ENCODE measurements at regions not wholly inside any gene's neighbourhood (a gene's known extent, or its start where the extent isn't known, plus 50 kb on each side); places are given as distances from the start of the nearest gene placed in this dataset.
"Not testable (repeated sequence)": the region's sequence is repeated elsewhere in the genome, so short reads cannot be mapped to it uniquely, and the experiment has no call there.

DNA sequence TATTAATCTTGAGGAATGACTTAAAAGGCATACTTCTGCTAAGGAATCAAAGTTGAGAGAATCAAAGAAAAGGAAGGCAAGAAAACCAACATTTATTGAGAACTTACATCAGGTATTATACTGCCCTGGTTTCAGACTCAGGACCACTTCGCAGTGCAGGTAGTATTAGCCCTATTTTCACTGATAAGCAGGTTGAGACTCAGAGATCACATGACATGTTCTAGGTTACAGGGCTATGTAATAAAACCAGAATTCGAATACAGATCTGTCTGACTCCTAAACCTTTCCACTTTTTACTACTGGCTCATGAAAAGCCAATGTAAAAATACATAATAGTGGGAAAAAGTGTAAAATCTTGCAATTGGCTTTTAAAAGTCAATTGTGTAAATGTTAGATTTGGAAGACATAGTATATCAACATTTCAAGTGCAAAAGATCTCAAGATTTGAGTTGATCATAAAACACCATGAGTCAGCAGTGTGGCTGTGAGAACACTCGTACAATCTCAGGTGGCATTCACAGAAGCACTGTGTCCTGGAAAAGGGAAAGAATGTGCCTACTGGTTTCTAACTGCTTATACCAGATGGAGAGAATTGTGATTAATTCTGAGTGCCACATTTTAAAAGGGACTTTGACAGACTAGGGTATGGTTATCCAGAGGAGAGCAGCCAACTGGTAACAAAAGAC is 195.8 kb upstream of the MKLN1 start:
- DNase-seq (ENCODE audit: low read depth) = peak; percentile 61

DNA sequence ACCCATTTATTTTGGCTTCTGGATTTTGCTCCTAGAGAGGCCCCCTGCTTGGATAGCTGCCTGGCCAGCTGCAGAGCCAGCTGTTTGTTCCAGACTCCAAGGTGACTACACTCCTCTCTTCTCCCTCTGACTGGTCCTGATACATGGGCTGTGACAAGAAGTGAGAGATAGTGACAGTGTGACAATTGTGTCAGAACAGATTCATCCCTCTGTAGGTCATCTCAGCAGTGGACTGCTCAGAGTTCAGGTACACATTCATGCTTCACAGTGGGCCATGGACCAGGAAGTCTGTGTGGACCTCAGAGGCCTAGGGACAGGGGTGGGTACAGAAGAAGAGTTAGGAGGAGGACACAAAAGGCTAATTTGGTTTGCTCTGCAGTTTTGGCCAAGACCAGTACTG is 188.2 kb upstream of the MKLN1 start:
- DNase-seq (ENCODE audit: low read depth) = no peak

DNA sequence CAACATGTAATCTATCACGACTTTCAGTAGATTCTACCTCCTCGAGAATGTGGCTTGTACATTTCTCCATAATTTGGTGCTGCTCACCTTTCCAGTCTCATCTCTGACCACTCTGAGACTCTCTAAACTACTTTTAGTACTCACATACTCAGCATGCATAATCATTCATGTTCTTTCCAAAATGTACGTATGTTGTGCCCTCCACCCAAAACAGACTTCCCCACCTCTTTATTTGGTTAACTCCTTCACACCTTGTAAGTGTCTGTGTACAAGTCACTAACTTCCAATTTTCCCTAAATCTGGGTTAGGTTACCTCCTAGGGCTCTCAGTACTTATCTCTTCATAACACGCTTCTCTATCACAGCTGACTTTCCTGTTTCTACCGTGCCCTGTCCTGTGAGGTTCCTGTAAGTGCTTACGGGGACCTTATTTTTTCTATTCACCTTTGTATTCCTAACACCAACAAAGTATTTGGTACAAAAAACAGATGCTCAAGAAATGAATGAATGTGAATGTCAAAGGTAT is 186.2 kb upstream of the MKLN1 start:
- DNase-seq (ENCODE audit: low read depth) = no peak

DNA sequence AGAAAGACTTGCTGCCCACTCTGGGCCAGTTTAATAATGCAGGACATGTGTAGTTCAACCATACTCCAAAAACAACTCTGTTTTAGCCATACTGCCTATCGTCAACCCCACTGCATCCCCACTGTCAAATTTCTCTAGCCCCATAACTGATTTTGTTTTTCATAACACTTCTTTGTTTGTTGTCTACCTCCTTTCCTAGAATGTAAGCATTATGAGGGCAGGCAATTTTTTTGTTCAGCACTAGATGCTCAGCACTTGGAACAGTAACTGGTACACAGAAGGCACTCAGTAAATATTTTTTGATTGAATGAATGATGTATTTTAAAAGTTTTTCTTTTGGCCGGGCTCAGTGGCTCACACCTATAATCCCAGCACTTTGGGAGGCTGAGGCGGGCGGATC is 183.8 kb upstream of the MKLN1 start:
- no peak for DNase-seq (ENCODE audit: low read depth)

DNA sequence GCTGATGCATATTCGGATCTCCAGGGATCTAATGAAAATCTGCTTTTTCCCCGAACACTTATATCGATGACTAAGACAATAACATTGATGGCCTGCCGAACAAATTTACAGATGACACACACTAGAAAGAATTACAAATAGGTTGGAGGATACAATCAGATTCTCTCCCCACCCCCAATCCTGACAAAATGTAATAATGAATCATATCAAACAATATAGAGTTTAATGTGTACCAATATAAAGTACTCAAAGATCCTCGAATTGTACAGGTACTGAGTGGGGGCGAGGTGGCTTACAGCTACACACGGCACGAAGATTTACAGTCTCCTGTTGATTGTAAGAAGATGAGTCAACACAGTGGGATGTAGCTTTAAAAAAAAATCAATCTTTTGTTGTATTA is 182.7 kb upstream of the MKLN1 start:
- DNase-seq (ENCODE audit: low read depth) = peak; percentile 31

DNA sequence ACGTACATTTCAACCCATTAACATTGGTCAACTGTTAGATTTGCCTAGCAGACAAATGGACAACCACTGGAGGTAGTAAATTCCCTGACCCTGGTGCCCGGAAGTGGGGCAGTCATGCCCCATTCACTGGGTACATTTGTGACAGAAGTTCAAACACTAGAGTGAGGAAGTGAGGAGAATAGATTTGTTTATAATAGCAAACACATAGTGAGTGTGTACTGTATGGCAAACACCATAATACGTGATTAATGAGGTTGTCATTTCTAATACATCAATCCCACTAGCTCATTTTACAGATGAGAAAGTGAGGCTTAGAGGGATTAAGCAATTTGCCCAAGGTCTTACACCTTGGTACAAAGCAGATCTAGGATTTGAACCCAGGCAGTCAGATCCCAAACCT is 181.9 kb upstream of the MKLN1 start:
- no peak for DNase-seq (ENCODE audit: low read depth)

DNA sequence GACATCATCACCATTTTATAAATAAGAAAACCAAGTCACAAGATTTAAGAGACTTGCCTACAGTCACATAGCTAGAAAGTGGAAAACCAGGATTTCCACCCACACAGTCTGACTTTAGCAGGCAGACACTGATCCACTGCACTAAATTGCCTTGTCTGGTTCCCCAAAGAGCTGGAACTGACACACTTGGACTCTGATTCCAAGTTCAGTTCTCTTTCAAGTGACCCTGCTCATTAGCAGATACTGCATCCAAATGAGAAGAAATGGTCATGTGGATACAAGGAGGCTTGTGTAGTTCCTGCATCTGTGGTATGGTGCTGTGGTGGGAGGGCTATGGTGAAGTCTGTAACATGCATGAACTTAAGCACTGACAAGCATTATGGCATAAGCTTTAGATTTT is 180.1 kb upstream of the MKLN1 start:
- DNase-seq (ENCODE audit: low read depth) = no peak

DNA sequence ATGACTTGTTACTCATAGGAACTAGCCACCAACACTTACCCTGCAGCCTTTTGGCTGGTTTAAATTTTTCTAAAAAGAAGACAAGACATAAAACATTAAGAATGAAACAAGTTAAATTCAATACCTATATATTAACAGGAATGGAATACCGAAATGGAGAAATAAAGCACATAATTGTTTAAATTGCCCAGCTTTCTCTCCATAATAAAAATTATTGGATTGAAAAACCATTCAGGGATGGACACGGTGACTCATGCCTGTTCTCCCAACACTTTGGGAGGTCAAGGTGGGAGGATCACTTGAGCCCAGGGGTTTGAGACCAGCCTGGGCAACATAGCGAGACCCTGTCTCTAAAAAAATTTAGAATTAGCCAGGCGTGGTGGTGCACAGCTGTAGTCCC is 179.4 kb upstream of the MKLN1 start:
- no peak for DNase-seq (ENCODE audit: low read depth)

DNA sequence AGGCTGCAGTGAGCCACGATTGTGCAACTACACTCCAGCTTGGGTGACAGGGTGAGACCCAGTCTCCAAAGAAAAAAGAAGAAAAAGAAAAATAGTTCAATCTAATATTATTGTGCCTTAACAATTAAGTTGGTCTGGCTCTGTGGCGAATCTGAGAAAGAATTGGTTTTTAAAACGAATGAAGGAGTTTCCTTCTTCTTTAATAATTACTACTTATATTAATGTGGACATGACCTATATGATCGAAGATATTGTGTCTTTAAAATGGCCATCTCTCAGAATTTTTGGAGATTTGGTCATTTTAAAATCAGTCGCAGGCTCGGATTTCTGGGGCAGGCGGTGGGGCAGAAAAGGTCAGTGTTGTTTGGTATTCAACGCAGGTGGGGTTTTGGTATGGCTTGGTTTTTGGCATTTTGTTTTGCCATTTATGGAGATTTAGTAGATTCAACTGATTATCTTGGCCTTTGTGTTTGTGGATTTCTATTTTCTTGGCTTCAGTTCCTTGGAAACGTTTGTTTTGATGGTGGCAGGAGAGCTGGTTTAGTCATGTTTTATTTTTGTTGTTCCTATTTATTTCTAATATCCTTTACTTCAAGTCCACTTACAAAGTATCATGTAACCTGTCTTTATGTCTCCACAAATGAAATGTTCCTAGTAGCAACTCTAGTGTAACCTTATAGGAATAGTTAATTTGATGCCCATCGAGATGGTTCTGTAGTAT is 178.8 kb upstream of the MKLN1 start:
- no peak for DNase-seq (ENCODE audit: low read depth)

DNA sequence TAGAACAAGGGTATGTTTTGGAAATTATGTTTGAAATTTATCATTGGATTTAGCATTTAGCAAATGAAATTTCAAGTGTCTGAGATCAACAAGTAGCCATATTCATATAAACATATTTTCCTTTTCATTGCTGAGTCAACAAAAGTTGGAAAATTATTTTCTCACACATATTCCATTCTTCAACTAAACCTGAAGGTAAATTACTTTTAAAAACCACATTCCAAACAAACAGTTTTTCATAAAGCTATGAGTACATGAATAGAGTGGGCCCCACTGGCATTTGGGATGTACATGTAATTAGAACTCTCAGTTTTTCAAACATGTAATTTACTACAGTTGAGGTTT is 178.3 kb upstream of the MKLN1 start:
- DNase-seq (ENCODE audit: low read depth) = no peak

DNA sequence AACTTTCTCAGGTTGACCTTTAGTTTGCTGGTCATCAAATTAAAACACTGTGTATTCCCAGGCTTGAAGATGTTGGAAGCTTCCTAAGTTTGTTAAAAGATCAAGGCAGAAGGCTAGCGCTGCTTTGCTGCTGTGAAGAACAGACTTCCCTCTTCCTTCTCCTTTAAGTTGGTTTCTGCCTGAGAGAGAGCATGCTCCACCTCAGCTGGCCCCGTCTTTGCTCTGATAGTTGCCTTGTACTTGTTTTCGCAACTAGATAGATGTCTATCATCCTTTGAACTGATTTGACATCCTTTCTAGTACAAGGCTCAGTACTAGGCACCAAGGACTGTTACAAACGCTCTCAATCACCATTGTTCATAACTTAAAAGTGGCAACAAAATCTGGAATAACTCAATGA is 177.8 kb upstream of the MKLN1 start:
- DNase-seq (ENCODE audit: low read depth) = no peak

DNA sequence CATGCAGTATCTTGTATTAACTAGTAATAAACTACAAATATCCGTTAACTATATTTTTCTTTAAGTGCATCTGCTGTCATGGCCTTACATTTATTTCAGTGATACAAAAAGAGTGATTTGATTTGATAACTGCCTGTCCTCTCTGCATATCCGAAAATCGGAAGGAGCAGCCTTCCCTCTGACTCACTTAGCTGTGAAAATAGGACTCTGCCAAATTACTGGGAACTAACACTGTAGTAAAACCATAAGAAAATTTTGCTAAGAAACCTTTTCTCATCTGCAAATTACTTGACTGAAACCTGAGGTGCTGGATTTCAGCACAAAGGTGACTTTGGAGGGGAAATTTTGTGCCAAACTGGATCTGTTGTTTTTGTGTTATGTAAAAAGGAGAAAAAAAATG is 176.6 kb upstream of the MKLN1 start:
- no peak for DNase-seq (ENCODE audit: low read depth)

DNA sequence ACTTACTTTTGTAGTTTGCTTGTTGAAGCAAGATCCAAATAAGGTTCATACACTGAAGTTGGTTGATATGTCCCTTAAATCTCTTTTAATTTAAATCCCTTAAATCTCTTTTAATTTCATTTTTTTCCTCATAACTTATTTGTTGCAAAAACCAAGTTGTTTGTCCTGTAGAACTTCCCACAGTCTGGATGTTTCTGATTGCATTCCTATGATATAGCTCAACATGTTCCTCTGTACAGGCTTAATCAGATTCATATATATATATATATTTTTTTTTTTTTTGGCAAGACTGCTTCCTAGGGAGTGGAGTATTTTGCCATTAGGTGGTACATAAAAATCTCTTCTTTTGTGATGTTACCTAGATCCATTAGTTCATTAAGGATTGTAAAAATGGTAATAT is 174.9 kb upstream of the MKLN1 start:
- no peak for DNase-seq (ENCODE audit: low read depth)

DNA sequence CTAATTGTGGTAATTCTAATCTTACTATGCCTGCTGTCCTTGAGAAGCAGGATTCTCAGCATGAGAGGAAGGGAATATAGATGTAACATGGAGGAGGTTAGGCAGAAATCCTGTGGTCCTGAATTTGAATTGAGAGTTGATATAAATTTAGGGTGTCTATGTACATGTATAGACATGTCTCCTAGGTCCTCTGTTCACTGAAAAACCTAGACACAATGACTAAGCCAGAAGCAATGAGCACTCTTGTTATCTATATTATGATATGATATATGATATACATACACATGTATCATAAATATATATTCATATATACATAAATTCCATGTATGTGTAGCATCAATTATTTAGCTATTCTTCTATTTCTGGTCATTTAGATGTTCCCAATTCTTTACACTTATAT is 173.3 kb upstream of the MKLN1 start:
- no peak for DNase-seq (ENCODE audit: low read depth)

DNA sequence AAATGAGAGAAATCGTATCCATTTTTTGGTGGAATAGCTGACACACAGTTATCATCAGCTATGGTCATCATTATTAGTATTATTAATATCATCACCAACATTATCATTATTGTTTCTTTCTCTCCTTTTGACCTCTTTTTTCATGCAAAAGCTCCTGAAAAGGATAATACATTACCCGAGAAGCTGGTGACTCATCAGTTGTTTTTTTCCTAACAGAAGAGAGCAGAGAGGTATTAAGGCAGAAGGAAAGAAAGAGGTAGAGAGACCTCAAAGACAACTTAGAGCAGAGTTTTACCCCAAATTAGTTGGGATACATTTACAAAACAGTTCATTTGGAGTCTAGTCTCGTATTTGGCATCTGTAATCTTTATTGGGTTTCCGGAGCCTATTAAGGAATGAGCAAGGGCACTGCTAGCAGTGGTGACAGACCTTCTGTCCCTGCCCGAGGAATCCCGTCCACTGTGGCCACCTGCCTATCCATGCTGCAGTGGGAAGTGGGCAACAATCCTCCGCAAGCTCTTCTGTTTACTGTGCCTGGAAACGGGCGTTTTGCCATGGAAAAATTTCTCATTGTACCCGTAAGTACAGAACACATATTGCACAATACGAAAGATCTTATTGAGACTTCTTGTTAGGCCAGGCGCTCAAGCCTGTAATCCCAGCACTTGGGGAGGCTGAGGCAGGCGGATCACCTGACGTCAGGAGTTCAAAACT is 170.0 kb upstream of the MKLN1 start:
- peak; percentile 77 for DNase-seq (ENCODE audit: low read depth)

DNA sequence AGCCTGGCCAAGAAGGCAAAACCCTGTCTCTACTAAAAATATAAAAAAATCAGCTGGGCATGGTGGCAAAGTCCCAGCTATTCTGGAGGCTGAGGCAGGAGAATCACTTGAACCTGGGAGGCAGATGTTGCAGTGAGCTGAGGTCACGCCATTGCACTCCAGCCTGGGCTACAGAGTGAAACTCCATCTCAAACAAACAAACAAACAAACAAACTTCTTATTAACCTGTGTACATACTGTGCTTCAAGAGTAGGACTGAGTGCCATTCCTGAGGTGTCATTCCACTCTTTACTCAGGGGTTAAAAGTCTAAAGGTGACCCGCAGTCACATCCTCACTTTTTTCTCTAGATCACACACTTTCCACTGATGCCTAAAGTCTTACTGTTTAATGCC is 169.4 kb upstream of the MKLN1 start:
- DNase-seq (ENCODE audit: low read depth) = not testable (repeated sequence)

DNA sequence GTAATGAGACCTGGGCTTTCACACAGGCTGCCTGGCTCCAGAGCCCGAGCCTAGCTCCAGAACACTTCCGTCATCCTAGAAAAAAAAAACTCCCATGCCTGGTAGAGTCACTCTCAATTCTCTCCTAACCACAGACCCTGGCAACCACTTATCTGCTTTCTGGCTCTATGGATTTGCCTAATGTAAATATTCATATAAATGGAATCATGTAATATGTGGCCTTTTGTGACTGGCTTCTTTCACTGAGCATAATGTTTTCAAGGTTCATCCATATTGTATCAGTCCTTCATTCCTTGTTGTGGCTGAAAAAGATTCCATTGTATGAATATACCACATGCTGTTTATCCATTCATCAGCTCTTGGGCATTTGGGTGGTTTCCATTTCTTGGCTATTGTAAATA is 167.7 kb upstream of the MKLN1 start:
- DNase-seq (ENCODE audit: low read depth) = peak; percentile 90

DNA sequence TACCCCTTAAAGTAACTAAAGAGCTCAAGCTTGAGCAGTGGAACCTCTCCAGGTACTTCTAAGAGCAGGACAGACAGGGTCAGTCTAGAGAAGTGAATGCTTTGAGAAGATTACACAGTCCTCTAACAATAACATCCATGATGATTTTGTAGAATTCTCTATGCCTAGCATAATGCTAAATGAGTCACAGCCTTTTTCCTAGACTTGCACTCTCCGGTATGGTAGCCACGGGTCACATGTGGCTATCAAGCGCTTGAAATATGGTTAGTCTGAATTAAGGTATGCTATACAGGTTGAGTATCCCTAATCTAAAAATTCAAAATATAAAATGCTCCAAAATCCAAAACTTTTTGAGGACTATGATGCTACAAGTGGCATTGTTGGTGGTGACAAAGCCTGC is 166.6 kb upstream of the MKLN1 start:
- DNase-seq (ENCODE audit: low read depth) = peak; percentile 71

DNA sequence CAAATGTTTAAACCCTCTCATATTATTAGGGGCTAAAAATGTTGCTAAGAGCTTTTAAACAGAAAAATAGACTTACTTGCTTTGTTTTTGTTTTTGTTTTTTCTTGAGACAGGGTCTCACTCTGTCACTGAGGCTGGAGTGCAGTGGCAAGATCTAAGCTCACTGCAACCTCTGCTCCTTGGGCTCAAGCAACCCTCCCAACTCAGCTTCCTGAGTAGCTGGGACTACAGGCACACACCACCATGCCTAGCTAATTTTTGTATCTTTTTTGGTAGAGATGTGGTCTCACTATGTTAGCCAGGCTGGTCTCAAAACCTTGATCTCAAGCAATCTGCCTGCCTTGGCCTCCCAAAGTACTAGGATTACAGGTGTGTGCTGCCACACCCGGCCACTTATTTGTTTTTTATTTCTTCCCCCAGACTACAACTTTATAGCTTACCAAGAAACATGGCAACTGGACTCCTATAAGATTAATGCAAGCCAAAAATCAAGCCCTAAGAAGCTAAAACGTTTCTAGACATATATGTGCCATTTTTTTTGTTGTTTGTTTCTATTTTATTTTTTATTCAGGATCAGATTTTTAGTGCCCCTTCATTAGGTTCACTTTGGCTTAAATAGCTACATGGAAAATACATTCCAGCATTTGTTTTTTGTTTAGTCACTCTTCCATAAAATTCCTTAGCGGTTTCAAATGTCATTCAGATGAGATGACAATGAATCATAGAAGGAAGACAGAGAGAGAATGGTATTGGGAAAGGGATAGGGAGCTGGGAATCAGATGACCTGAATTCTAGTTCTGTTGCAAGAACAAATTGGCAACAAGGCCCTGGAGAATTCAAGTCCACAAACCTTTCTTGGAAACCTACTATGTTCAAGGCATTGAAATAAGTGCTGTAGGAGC is 163.4 kb upstream of the MKLN1 start:
- peak; percentile 95 for DNase-seq (ENCODE audit: low read depth)

DNA sequence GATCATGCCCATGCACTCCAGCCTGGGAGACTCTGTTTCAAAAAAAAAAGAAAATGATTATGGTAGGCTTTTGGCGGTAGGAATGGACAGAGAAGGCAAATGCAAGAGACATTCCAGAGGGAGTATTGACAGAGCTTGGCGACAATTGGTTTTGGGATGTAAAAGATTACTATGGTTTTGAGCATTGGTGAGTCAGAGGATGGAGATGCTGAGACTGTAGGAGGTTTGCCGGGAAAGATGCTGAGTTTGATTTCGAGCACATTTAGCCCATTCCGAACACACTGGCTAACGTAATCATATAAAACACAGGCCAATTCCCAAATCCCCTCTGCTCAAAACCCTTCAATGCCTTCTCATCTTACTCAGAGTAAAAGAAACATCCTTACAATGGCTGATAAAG is 161.6 kb upstream of the MKLN1 start:
- peak; percentile 54 for DNase-seq (ENCODE audit: low read depth)

DNA sequence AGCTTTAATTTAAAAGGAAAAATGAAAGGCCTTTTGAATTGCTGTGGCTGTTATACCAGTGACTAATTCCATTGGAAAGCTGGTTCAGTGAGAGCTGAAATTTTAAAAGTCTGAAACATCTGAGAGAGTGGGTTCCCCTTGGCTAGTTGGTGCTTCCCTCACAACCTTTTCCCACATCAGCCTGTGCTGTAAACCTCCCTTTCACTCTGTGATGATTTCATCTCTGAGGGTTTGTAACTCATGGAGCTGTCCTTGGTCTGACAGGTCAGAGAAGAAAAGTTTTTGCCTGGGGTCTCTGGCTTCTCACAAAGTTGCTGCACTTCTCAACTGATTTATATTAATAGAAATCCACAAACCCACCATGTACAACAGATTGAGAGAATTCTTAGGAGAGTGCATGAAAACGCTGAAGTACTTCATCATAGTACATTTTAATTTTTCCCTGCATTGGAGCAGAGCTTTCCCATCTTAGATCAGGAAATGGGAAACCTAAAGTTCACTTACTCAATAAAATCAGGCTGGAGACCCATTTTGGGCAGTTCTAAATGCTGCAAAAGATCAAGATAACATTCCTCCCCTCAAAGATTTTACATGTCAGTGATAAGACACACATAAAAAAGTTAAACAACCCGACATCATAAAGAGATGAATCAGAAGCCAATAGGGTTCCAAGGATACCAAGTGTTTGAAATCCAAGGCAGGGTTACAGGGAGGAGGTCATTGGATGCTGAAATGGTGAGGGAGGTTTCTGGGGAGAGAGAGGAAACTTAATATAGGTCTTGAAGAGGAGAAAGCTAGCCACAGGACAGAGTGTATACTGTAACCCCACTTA is 157.0 kb upstream of the MKLN1 start:
- DNase-seq (ENCODE audit: low read depth) = peak; percentile 52

Measured in M059J (cell line).